ENCODE measurements at regions not wholly inside any gene's neighbourhood (a gene's known extent, or its start where the extent isn't known, plus 50 kb on each side); places are given as distances from the start of the nearest gene placed in this dataset.

DNA sequence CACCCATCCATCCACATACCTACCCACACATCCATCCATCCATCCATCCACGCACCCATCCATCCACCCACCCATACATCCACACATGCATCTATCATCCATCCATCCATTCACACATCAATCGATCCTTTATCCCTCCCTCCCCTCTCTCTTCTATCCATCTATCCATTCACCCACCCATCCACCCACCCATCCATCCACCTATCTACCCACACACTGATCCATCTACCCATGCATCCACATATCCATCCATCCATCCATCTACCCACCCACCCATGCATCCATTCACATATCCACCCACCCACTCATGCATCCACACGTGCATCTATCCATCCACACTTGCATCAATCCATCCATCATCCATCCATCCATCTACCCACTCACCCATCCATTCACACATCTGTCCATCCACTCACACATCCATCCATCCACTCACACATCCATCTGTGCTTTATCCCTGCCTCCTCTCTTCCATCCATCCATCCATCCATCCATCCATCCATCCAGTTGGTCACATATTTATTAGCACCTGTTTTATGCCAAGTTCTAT, 366.1 kb downstream of the CTTN start:
- DNase-seq (ENCODE audit: low read depth) = no peak

DNA sequence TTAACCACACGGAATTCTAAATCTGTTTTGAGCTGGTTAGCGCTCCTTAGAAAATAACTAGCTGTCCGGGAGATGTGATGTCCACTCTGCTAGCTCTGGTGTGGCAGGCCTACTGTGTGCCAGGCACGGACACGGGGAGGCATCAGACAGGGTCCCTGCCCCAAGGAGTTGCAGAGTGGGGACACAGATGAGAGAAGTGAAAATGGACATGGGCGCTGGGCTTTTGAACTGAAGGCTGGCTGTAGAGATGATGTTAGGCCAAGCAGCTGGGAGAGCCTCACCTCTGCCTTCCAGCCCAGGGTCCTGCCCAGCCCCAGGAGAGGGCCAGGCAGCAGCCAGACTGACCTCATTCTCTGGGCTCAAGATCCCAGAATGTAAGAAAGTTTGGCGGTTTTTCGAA, 368.6 kb downstream of the CTTN start:
- DNase-seq (ENCODE audit: low read depth) = no peak

DNA sequence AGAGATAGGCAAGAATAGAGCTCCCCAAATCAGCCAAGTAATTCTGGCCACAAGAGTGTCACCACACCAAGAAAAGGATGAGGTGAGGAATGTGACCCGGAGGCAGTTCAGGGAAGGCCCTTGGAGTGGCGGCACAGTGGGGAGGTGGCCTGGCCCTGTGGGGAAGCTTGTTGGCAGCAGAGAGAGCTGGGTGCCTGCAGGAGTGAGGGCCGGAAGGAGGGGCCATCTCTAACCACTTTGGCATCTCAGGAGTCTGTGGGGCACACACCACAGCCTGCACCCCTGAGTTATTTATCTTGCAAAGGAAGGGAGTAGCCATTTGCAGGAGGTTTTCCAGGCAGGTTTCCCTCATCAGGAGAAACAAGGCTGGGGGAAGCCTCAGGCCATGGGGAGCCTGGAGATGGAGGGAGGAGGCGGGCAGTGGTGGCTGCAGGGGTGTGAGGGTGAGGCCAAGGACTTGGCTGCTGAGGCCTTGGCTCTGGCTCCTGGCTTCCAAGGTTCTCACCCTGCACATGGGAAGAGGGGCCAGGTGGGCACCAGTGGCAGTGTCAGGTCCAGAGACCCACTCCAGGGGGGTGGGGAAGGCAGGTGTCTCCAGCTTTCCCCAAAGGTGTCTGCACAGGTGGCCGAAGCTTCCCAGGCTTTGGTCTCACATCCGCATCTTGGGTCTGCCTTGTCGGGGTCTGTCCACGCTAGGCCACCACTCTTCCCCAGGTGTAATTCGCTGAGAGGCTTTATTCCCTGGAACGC, 370.2 kb downstream of the CTTN start:
- DNase-seq (ENCODE audit: low read depth) = no peak

DNA sequence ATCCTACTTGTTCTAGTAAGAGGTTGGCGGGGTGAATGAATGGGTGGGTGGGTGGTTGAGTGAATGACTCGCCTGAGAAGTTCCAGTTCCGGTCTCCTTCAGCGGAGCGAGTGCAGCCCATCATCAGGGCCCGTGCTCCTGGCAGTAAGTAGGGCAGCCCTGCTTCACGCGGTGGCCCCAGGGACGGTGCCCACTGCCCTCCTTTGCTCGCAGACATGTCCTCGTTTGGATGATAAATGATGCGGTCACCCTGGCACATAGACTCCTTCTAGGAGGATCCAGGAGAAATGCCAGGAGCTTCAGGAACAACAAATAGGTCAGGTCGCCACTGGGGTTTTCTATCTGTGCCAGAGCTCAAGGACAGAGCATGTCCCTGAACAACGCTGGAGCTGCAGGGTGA, 370.8 kb downstream of the CTTN start:
- DNase-seq (ENCODE audit: low read depth) = no peak

DNA sequence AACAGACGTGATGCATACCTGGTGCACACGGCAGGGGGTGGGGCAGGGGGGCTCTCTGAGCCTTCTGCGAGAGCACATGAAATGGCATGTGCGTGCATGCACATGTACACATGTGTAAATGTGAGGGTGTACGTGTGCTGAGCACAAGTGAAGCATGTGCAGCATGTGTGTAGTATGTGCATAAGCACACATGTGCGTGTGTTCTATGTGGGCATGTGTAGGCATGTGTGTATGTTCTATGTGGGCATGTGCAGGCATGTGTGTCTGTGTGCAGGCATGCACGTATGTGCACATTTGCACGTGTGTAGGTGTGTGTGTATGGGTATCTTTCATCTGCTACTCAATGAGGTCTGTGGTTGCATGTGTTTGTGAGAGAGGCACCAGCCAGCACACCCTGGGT, 371.2 kb downstream of the CTTN start:
- no peak for DNase-seq (ENCODE audit: low read depth)

DNA sequence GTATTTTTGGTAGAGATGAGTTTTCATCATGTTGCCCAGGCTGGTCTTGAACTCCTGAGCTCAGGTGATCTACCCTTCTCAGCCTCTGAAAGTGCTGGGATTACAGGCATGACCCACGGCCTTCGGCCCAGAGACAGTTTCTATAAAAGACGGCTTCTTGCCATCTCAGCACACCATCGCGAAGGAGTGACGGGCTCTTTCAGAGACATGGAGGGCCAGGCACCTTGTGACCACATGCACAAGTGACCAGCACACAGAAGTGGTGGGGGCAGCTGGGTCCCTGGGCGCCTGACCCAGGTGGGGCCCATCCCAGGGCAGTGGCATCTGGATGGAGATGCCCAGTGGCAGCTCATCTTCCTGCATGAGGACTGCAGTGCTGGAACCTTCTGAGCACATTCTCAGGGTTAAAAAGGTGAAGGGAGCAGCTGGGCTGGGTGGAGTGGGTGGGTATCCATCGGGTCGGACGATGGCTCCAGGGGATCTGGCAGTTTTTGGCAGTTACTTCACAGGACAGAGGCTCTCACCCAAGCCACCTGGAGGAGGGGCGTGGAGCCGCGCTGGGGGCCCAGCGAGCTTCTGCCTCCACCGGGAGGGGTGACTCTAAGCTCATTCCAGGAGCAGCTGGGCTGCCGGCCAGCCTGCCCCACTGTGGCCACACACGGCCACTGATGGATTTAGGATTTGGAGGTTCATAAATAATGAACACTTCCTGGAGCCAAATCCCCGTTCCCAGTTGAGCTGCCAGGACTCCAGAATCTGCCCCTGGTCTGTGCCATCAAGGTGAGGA, 373.0 kb downstream of the CTTN start:
- DNase-seq (ENCODE audit: low read depth) = no peak

DNA sequence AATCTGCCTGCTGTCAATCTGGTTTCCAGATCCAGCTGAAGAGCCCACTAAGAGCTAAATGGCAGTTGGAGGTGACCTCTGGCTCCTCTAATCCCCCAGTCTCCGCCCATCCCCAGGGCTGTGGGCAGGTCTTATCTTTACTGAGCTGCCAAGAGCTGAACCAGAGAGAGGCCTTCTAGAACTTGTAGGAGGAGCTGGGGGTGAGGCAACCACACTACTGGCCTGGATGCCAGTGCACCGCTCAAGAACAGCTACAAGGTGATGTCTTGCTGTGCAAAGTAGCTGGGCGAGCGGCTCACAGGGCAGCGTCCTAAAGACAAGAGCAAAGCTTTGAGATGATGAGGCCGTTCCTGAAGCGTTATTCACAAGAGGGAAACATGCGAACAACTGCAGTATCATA, 374.6 kb downstream of the CTTN start:
- no peak for DNase-seq (ENCODE audit: low read depth)

DNA sequence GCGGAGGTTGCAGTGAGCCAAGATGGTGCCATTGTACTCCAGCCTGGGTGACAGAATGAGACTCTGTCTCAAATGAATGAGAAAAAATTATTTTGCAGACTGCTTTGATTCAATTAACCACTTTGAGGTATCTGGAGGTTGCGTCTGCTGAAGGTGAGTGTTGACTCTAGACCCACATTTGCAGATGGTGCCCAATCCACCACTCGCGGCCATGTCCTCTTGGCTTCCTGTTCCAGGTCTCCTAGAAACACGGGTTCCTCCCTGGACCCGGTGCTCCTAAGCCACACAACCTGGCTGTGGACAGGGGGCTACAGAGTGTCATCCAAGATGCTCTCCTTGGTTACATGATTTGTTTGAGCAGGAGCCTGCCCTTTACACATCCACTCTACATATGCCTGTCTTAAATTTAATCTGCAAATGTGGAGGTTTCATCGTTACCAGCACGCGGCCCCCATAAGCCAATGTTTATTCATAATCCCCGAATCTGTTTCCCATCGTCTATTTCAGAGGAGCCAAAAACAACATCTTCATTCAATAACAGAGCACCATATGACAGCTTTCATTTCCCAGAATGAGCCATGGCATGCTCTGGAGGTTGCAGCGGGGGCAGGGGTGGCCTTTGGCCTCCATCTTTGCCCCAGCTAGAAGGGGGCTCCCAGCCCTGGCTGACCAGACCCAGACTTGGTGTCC, 377.2 kb downstream of the CTTN start:
- no peak for DNase-seq (ENCODE audit: low read depth)

DNA sequence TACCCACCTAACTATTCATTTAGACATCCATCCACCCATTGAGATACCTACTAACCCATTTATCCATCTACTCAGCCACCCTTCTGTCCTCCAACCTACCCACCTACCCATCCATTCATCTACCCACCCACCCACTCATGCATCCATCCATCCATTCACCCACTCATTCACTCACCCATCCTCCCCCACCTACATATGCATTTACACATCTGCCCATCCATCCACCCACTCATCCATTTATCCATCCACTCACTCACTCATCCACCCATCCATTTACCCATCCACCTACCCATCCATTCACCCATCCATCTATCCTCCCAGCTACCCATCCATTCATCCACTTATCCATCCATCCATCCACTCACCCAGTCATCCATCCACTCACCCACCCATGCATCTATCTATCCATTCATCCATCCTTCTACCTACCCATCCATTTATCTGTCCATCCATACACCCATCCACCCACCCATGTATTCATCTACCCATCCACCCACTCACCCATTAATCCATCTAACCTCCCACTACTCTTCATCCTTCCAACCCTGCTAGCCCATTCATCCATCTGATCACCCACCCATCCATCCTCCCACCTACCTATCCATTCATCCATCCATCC, 378.7 kb downstream of the CTTN start:
- DNase-seq (ENCODE audit: low read depth) = no peak

DNA sequence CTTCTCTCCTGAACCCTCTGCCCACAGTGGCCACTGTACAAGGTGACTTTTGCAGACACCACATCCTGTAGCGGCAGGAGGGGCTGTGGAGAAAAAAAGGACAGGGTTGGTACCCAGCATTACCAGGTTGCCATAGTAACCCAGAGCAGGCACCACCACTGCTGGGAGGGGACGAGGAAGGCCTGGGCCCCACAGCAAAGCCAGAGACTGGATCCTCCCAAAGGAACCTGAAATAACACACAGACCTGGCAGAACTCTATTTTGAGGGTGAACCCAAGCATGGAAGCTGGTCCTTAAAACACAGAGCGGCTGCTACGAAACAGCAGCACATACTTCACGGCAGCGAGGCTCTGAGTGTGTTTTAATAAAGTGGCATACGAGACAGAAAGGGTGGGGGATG, 380.6 kb downstream of the CTTN start:
- DNase-seq (ENCODE audit: low read depth) = no peak

DNA sequence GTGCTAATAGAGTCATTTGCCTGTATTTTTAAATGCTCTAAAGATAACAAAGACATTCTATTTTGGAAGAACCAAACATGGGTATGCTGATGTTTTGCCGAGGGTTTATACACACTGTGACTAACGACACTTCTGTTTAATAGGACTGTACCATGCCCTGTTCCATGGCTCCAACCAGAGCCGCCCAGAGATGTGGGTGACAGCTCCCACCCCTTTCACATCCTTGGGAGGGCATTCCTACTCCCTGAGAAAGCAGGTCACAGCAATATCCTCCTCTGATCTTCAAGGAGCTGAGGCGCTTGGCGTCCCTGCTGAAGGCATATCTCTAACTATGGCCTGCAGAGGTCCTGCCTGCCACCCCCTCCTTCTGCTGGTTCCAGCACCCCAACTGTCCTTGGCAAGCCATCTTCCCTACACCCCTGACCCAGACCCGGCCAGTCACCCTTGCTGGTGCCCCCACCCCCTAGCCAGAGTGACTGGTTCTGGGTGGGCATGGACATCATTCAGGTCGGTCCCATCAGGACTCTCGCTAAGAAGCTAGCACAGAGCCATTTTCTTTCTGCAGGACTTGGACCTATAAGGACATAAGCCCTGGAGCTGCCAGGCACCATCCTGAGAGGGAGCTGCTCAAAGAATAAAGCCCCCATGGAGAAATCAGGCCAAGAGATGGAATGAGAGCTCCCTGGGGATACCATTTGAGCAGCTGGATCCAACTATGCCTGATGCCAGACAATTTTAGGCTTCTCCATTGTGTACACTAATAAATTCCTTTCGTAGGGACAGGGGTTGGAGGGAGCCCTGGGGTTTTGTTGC, 381.3 kb downstream of the CTTN start:
- no peak for DNase-seq (ENCODE audit: low read depth)

DNA sequence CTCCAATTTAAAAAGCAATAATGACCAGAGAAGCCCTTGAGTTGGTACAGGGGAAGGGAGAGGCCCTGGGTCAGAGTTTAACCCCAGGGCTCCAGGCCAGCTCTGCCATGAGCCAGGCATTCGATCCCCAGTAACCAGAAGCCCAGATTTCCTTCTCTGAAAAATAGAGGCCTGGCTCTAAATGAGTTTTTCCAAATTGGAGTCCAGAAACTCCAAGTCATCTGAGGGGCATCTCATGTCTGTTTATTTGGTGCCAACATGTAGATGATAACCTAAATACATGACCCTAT, 381.9 kb downstream of the CTTN start:
- no peak for DNase-seq (ENCODE audit: low read depth)

DNA sequence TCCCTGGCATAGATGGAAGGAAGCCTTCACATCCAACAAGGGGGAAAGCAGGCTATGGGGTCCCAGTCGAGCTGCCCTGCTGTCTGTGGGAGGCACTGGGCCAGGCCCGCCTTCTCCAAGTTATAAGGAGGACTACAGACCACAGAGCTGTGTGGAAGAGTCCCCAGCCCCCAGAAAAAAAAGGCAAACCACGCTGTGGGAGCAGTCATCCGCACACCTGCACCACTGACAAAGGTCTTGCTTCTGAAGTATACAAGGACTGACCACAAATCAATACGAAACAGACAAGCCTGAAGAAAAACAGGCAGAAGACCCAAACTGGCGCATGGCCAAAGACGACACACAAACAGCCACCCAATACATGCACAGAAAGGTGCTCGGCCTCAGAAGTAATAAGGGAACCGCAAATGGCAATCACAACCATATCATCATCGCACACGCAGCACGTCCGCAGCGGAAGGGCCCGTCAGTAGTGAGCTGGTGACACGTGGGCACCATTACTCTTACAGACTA, 384.1 kb downstream of the CTTN start:
- DNase-seq (ENCODE audit: low read depth) = no peak

DNA sequence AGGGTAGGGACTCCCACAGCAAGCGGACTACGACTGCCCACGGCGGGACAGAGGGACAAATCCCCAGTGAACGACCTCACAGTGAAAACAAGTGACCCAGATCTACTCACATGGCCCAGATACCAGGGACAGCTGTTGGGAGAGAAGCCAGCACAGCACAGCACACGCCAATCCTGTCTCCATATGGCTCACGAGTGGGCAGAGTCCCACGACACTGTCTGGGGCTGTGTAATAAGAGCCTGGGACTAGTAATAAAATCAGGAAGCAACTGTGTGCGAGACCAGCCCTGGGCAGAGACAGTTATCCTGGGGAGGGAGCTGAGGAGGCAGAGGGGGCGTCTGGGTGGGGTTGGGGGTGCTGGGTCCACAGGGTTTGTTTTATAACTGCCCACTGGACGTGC, 385.0 kb downstream of the CTTN start:
- no peak for DNase-seq (ENCODE audit: low read depth)

DNA sequence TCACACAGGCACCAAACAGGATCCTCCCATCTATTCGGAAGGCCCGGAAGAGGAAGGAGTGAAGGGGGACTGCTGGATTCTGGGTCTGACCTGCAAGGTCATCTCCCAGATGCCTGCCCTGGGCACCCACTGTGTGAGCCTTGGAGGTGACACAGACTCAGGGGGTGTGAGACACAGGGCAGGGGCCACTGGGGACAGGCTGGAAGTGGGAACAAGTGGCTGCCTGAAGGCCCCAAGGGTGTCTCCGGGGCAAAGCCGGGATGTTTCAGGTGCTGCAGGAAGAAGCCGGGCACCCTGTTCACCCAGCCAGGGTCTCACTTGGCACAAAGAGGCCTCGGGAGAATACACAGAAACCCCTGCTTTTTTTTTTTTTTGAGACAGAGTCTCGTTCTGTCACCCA, 385.5 kb downstream of the CTTN start:
- DNase-seq (ENCODE audit: low read depth) = no peak

DNA sequence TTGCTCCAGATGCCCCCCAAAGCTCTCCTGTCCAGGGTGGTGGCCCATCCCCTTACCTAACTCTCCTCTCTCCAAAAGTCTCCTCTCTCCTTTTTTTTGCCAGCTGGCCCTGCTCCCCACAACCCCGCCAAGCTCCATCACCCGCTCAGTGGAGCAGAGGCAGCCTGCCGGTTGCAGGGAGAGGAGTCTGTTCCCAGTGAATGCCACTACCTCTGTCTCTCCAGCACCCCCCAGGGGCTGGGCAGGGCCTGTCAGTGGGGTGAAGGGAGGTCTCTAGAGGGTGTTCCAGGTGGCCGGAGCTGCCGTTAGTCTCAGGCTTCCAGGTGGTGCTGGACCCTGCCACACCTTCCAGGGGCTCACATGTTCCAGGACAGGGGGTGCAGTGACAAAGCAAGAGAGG, 387.0 kb downstream of the CTTN start:
- DNase-seq (ENCODE audit: low read depth) = no peak

DNA sequence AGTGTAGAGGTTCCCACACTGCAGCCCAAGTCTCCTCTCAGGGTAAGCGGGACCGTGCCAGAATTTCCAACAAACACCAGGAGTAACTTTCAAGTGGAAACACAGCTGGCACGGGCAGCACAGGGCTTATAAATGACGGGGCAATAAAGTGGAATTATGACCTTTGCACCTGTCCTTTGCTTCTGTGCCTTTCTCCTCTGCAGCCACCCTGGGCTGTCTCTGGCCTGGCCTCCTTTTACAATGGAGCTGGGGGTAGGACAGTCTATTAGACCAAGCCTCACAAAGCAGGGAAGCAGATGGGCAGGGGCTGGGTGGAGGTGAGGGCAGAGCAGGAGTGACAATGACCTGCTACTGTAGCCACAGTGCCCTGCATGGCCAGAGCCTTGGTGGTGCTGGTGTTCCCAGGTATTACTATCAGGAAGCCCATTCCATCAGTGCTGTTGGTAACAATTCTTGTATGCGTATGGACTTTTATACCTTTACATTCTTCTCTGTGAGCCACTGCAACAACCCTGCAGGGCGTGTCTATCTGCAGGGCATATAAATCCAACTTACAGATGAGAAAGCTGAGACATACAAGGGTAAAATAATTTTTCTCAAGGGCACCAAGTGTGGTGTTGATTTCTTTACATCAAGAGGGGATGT, 387.8 kb downstream of the CTTN start:
- DNase-seq (ENCODE audit: low read depth) = no peak

DNA sequence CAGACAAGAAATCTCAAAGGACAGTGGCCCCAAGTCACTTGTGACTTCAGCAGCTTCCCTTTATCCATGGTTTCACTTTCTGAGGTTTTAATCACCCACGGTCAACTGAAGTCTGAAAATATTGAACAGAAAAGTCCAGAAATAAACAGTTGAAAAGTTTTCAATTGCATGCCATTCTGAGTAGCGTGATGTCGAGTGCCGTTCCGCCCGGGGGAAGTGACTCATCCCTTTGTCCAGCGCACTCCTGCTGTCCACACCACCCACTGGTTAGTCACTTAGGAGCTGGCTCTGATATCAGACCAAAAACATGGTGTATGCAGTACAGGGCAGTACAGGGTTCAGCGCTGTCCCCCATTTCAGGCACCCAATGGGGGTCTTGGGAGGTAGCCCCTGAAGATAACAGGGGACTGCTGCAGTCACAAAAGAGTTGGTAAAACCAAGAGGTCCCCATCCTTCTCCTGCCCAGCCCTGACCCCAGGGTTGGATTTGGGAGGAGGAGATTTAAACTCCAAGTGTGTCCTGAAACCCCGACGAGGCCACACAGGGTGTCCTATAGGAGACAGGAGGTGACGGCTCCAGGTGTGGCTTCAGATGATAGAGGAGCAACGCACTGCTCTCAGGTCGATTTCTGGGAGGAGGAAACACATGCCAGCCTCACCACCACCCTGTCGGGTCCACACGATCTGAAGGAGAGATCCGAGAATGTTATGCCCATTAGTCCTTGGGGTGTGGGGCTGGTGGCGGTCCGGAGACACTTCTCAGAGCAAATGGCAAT, 390.1 kb downstream of the CTTN start:
- DNase-seq (ENCODE audit: low read depth) = no peak

DNA sequence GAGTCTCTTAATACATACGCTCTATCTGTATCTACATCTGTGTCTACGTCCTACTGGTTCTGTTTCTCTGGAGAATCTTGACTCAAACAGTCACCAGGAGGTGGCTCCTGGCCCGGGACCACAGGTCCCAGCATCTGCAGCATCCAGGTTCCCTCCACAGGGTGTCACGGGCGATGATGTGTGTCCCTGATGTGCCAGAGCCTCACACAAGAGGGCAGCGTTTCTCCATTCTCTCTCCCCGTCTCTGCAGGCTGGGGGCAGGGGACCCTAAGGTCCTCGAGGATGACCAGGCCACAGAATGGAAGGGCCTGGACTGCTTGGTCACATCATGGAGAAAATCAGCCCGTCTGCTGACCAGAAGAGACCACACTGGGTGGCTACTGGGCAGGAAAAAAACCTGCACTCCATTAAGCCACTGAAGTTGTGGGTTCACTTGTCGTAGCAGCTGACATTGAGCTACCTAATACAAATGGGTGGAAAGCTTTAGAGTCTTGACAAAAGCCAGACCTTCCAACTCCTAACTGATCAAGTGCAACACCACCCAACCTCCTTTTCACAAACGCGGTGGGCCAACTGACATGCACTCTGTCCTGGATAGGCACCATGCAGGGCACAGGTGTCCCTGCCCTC, 392.5 kb downstream of the CTTN start:
- no peak for DNase-seq (ENCODE audit: low read depth)

Measured in activated T-cell treated with anti-CD3 and anti-CD28 coated beads for 1 hour (primary cell).